OCI-LY7 (cell line): ENCODE measurements at regions not wholly inside any gene's neighbourhood (a gene's known extent, or its start where the extent isn't known, plus 50 kb on each side); places are given as distances from the start of the nearest gene placed in this dataset.

Experiments
- EZH2phosphoT487 ChIP-seq: fragments of 200-600 bp; sonication (generic); IDR thresholded peaks from 2 replicates; pipeline ENCODE4 v1.6.1; 2018; ENCODE audit warnings: low read depth, borderline replicate concordance, mild to moderate bottlenecking, mixed run types, antibody characterized with exemption, low read length, moderate library complexity, mixed read lengths
- TF ChIP-seq, protein P1 (sequence below): fragments of 200-600 bp; sonication (generic); conservative IDR thresholded peaks from 2 replicates; pipeline ENCODE4 v1.5.1; 2014; ENCODE audit warnings: mild to moderate bottlenecking, antibody characterized with exemption, low read length, moderate library complexity, mixed read lengths

DNA sequence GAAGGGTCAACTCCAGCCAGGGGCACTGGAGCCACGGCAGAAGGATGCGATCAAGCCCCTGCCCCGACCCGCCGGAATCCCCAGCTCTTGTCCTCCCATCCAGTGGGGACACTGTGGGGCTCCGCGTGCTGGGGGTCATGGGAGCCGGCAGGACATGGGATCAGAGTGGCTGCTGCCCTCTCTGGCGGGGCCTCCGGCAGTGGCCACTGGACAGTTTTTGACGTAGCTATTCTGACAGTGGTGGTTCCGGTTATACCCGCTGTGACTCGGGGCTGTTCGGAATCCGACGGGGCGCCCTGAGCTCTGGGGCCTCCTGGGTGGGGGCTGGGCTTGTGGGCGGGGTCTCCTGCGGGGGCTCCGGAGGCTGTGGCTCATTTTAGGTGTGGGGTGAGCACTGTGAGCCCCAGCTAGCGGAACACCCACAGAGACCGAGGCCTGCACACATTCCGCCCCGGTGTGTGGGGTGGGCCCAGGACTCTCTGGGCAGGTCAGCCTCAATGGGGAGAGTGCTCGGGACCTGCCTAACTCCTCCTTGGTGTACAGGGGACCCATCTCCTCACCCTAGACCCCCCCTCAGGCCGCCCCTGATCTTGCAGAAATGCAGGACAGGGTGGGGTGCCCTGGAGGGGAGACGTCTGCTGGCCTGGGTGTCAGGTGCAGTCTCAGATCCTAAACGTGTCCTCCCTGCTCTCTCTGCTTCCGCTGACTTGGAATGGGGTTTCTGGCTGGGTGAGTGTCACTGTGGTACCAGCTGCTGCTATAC lies 374.2 kb downstream of the TMEM121 start:
- TF ChIP-seq, protein P1, sequence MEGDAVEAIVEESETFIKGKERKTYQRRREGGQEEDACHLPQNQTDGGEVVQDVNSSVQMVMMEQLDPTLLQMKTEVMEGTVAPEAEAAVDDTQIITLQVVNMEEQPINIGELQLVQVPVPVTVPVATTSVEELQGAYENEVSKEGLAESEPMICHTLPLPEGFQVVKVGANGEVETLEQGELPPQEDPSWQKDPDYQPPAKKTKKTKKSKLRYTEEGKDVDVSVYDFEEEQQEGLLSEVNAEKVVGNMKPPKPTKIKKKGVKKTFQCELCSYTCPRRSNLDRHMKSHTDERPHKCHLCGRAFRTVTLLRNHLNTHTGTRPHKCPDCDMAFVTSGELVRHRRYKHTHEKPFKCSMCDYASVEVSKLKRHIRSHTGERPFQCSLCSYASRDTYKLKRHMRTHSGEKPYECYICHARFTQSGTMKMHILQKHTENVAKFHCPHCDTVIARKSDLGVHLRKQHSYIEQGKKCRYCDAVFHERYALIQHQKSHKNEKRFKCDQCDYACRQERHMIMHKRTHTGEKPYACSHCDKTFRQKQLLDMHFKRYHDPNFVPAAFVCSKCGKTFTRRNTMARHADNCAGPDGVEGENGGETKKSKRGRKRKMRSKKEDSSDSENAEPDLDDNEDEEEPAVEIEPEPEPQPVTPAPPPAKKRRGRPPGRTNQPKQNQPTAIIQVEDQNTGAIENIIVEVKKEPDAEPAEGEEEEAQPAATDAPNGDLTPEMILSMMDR, result no peak
- no peak for TF ChIP-seq EZH2phosphoT487
